HEK293 (cell line): ENCODE measurements at regions not wholly inside any gene's neighbourhood (a gene's known extent, or its start where the extent isn't known, plus 50 kb on each side); places are given as distances from the start of the nearest gene placed in this dataset.

Source experiments
- CTCF ChIA-PET: fragments of 350-600 bp; formaldehyde crosslinking; extraction: SDS; loops from one replicate; lab custom pipeline; 2021; ENCODE audit warnings: antibody characterized with exemption; lab: Yijun Ruan, JAX
- POLR2A ChIA-PET: fragments of 300-600 bp; formaldehyde crosslinking; extraction: SDS; loops from one replicate; lab custom pipeline; 2020; ENCODE audit warnings: antibody characterized with exemption, inconsistent platforms; lab: Yijun Ruan, JAX
- H3K27ac ChIP-seq: fragments of 200-500 bp; sonication (Bioruptor generic); 2 replicates; pipeline ENCODE4 v1.5.1; 2014; ENCODE audit warnings: low read depth, low read length, control low read depth, inconsistent platforms; ENCODE audit errors: extremely low read depth
- H3K36me3 ChIP-seq, 2 experiments: fragments of 200-500 bp in 1 of 2; sonication (Bioruptor generic) in 1 of 2; 1 replicate in 1 of 2; 2 replicates in 1 of 2; pipeline ENCODE4 v1.5.1; 2014 to 2017; ENCODE audit warnings: inconsistent platforms in 2 of 2, low read length in 2 of 2; ENCODE audit not compliant: control insufficient read depth in 2 of 2, insufficient read depth in 1 of 2
- H3K4me1 ChIP-seq: fragments of 200-500 bp; sonication (Bioruptor generic); 2 replicates; pipeline ENCODE4 v1.5.1; 2014; ENCODE audit warnings: mild to moderate bottlenecking, low read length, inconsistent platforms; ENCODE audit not compliant: control insufficient read depth, insufficient read depth
- H3K4me3 ChIP-seq: 2 replicates; pipeline ENCODE4 v1.5.1; 2011; ENCODE audit warnings: low read depth, mild to moderate bottlenecking, control low read depth, low read length, moderate library complexity
- H3K9me3 ChIP-seq: fragments of 200-500 bp; sonication (Bioruptor generic); 2 replicates; pipeline ENCODE4 v1.5.1; 2014; ENCODE audit warnings: low read depth, low read length, inconsistent platforms; ENCODE audit not compliant: control insufficient read depth, insufficient read depth
- ZBTB11 ChIP-seq: fragments of 450-650 bp; formaldehyde crosslinking; conservative IDR thresholded peaks from 2 replicates; pipeline ENCODE4 v1.5.1; 2016; ENCODE audit warnings: low read depth, missing biosample characterization, missing genetic modification characterization
- ZBTB17 ChIP-seq: fragments of 450-650 bp; formaldehyde crosslinking; IDR thresholded peaks from 2 replicates; pipeline ENCODE4 v1.5.1; 2016; ENCODE audit warnings: missing biosample characterization, missing genetic modification characterization
- ZBTB26 ChIP-seq: fragments of 450-650 bp; formaldehyde crosslinking; optimal IDR thresholded peaks from 2 replicates; pipeline ENCODE3; 2016; ENCODE audit warnings: missing biosample characterization, mild to moderate bottlenecking, missing genetic modification characterization
- ZNF248 ChIP-seq: fragments of 450-650 bp; formaldehyde crosslinking; IDR thresholded peaks from 2 replicates; pipeline ENCODE4 v1.5.1; 2017; ENCODE audit warnings: missing biosample characterization, missing genetic modification characterization
- ZNF292 ChIP-seq: fragments of 450-650 bp; formaldehyde crosslinking; IDR thresholded peaks from 2 replicates; pipeline ENCODE4 v1.5.1; 2016; ENCODE audit warnings: low read depth, missing biosample characterization, missing genetic modification characterization, borderline replicate concordance
- ZNF394 ChIP-seq: fragments of 450-650 bp; formaldehyde crosslinking; IDR thresholded peaks from 2 replicates; pipeline ENCODE4 v1.5.1; 2016; ENCODE audit warnings: missing biosample characterization, missing genetic modification characterization, mild to moderate bottlenecking, moderate library complexity, borderline replicate concordance
- ZNF558 ChIP-seq: fragments of 450-650 bp; formaldehyde crosslinking; IDR thresholded peaks from 2 replicates; pipeline ENCODE4 v1.5.1; 2016; ENCODE audit warnings: missing biosample characterization, missing genetic modification characterization
- ZNF560 ChIP-seq: fragments of 450-650 bp; formaldehyde crosslinking; IDR thresholded peaks from 2 replicates; pipeline ENCODE4 v1.5.1; 2017; ENCODE audit warnings: missing biosample characterization, missing genetic modification characterization, borderline replicate concordance
- ZNF626 ChIP-seq: fragments of 450-650 bp; sonication (Bioruptor Pico); formaldehyde crosslinking; IDR thresholded peaks from 2 replicates; pipeline ENCODE4 v1.5.1; 2018; ENCODE audit warnings: missing biosample characterization, missing genetic modification characterization, inconsistent platforms
- ZNF660 ChIP-seq: fragments of 450-650 bp; IDR thresholded peaks from 2 replicates; pipeline ENCODE4 v1.5.1; 2018; ENCODE audit warnings: missing biosample characterization, mild to moderate bottlenecking, missing genetic modification characterization
- ZNF670 ChIP-seq: fragments of 450-650 bp; formaldehyde crosslinking; IDR thresholded peaks from 2 replicates; pipeline ENCODE4 v1.5.1; 2016; ENCODE audit warnings: missing biosample characterization, missing genetic modification characterization, low read depth
- ZNF768 ChIP-seq: fragments of 450-650 bp; formaldehyde crosslinking; IDR thresholded peaks from 2 replicates; pipeline ENCODE4 v1.5.1; 2018; ENCODE audit warnings: missing biosample characterization, mild to moderate bottlenecking, missing genetic modification characterization
- ZNF777 ChIP-seq: fragments of 450-650 bp; formaldehyde crosslinking; IDR thresholded peaks from 2 replicates; pipeline ENCODE4 v1.5.1; 2017; ENCODE audit warnings: missing biosample characterization, missing genetic modification characterization, borderline replicate concordance
- TF ChIP-seq, protein P1 (sequence below): fragments of 450-650 bp; formaldehyde crosslinking; IDR thresholded peaks from 2 replicates; pipeline ENCODE4 v1.5.1; 2017; ENCODE audit warnings: missing biosample characterization, missing genetic modification characterization
- TF ChIP-seq, protein P2 (sequence below): fragments of 450-650 bp; formaldehyde crosslinking; IDR thresholded peaks from 2 replicates; pipeline ENCODE4 v1.5.1; 2016; ENCODE audit warnings: missing biosample characterization, missing genetic modification characterization
- TF ChIP-seq, protein P3 (sequence below): fragments of 450-650 bp; formaldehyde crosslinking; IDR thresholded peaks from 2 replicates; pipeline ENCODE4 v1.5.1; 2017; ENCODE audit warnings: missing biosample characterization, mild to moderate bottlenecking, missing genetic modification characterization, moderate library complexity
- TF ChIP-seq, protein P4 (sequence below): fragments of 450-650 bp; formaldehyde crosslinking; IDR thresholded peaks from 2 replicates; pipeline ENCODE4; 2016; ENCODE audit warnings: missing biosample characterization, missing genetic modification characterization

DNA sequence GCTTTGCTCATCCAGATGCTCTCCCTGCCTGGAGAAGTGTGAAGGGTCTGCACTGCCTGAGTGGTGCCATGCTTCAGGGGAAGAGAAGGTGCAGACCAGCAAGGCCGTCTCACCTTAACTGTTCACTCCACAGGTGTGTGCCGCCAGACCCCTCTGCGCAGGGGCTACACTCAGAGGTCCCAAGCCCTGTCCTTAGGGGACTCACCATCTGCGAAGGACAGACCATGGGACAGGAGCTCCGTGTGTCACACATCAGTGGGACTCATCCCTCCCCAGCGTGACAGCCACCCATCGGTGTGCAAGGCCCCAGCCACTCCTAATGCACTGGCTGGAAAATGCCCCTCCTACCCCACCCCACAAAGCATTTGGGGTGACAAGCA lies 142.9 kb downstream of the OLFM1 start (continued):
- TF ChIP-seq ZNF670 (tag by site-specific recombination) (no peak), ZBTB17 (tag by site-specific recombination) (no peak), ZNF558 (tag by site-specific recombination) (no peak), ZNF560 (tag by site-specific recombination) (no peak), ZBTB11 (tag by site-specific recombination) (no peak)
- TF ChIP-seq, all 188 proteins: peak for 0

DNA sequence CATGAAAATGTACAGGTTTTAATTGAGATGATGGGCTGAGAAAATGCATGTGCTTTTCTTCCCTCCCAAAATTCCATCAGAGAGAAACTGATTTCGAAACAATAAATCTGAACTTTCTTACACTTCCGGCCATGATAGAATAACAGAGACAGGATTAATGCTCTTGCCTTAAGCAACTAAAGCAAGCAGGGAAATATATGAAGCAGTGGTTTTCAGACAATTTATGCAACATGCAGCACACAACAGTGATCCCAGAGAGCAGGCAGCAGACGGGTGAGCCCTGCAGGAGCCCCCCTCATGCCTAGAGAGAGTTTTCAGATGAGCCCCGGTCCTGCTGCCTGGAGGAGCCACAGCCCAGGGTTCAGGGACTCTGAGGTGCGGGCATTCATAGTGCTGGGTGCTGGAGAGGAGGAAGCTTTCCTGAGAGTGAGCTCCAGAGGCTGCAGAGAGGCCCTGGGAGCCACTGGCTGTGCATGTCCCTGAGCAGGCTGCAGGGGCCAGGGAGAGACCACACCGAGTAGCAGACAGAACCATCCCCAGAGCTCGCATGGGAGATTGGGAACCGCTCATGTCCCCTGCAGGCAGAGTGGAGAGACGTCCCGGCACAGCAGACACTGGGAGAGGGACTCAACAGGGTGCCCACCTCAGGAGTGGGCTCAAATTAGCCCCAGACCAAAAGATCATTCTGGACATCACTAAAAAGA lies 143.5 kb downstream of the OLFM1 start:
- Histone ChIP-seq H3K4me1 (no peaks in the 10 kb centered on the region), H3K9me3 (no peaks in the 10 kb centered on the region), H3K27ac (no peak overlapping the region), H3K36me3 (no peaks in the 10 kb centered on the region), H3K4me3 (no peak overlapping the region)
- TF ChIP-seq, protein P1, sequence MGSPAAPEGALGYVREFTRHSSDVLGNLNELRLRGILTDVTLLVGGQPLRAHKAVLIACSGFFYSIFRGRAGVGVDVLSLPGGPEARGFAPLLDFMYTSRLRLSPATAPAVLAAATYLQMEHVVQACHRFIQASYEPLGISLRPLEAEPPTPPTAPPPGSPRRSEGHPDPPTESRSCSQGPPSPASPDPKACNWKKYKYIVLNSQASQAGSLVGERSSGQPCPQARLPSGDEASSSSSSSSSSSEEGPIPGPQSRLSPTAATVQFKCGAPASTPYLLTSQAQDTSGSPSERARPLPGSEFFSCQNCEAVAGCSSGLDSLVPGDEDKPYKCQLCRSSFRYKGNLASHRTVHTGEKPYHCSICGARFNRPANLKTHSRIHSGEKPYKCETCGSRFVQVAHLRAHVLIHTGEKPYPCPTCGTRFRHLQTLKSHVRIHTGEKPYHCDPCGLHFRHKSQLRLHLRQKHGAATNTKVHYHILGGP (tag by site-specific recombination) = no peak
- no peak for TF ChIP-seq ZNF768 (tag by site-specific recombination)
- TF ChIP-seq ZNF660 (tag by site-specific recombination) = no peak
- TF ChIP-seq ZNF394 = no peak
- TF ChIP-seq, protein P2, sequence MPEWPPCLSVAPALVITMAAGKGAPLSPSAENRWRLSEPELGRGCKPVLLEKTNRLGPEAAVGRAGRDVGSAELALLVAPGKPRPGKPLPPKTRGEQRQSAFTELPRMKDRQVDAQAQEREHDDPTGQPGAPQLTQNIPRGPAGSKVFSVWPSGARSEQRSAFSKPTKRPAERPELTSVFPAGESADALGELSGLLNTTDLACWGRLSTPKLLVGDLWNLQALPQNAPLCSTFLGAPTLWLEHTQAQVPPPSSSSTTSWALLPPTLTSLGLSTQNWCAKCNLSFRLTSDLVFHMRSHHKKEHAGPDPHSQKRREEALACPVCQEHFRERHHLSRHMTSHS (tag by site-specific recombination) = no peak
- TF ChIP-seq ZBTB26 = no peak
- TF ChIP-seq, protein P3, sequence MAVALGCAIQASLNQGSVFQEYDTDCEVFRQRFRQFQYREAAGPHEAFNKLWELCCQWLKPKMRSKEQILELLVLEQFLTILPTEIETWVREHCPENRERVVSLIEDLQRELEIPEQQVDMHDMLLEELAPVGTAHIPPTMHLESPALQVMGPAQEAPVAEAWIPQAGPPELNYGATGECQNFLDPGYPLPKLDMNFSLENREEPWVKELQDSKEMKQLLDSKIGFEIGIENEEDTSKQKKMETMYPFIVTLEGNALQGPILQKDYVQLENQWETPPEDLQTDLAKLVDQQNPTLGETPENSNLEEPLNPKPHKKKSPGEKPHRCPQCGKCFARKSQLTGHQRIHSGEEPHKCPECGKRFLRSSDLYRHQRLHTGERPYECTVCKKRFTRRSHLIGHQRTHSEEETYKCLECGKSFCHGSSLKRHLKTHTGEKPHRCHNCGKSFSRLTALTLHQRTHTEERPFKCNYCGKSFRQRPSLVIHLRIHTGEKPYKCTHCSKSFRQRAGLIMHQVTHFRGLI = no peak
- no peak for TF ChIP-seq ZNF777 (tag by site-specific recombination)
- TF ChIP-seq, protein P4, sequence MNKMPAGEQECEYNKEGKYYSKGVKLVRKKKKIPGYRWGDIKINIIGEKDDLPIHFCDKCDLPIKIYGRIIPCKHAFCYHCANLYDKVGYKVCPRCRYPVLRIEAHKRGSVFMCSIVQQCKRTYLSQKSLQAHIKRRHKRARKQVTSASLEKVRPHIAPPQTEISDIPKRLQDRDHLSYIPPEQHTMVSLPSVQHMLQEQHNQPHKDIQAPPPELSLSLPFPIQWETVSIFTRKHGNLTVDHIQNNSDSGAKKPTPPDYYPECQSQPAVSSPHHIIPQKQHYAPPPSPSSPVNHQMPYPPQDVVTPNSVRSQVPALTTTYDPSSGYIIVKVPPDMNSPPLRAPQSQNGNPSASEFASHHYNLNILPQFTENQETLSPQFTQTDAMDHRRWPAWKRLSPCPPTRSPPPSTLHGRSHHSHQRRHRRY = no peak
- TF ChIP-seq ZNF292 (tag by site-specific recombination) = no peak
- TF ChIP-seq ZNF626 (tag by site-specific recombination) = no peak
- no peak for TF ChIP-seq ZNF248
- POLR2A ChIA-PET = interaction anchor here (0.6 kb wide), 1 partner anchor 908 kb away, joined by 3 read pairs; no protein-coding TSS in a partner anchor
- CTCF ChIA-PET = no interaction called here
